AG09319 (cell line): ENCODE measurements at regions not wholly inside any gene's neighbourhood (a gene's known extent, or its start where the extent isn't known, plus 50 kb on each side); places are given as distances from the start of the nearest gene placed in this dataset.

ENCODE experiments used
- DNase-seq: peaks from one replicate; pipeline ENCODE4 v3.0.0-alpha.2; 2010; ENCODE audit warnings: low read depth; ENCODE audit errors: extremely low read depth
- TF ChIP-seq, protein P1 (sequence below): IDR thresholded peaks from 2 replicates; pipeline ENCODE4 v1.5.1; 2011; ENCODE audit warnings: low read depth, mild to moderate bottlenecking, inconsistent platforms, low read length, moderate library complexity

DNA sequence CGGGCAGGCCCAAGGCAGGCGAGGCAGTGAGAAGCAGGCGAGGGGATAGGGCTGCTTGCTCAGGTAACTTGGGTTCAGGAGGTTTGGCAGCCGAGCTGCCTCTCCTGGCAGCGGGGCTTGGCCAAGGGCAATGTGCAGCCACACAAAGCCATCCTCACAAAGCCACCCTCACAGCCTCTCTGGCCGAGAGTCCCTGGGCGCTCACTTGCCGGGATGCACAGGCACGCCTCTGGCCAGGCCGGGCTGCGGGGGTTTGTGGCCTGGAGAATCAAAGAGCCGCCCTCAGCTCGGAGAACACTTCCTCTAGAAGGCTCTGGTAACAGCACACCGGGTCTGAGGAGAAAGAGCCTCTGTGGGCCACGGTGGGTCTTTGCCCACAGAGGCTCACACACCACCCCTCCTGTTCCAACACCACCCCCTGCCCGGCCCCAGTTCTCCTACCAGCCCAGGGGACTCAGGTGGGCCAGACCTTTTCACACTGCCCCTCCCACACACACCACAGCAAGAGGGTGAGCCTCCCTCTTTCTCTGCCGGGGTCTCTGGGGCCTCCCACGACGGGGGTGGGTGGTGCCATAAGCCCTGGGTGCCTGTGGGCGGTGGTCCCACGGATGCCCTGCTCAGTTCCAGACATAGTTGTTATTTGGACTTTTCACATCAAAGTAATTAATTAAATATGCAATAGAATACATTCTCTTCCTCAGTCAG, 186.9 kb downstream of the ZFP36L2 start:
- TF ChIP-seq, protein P1, sequence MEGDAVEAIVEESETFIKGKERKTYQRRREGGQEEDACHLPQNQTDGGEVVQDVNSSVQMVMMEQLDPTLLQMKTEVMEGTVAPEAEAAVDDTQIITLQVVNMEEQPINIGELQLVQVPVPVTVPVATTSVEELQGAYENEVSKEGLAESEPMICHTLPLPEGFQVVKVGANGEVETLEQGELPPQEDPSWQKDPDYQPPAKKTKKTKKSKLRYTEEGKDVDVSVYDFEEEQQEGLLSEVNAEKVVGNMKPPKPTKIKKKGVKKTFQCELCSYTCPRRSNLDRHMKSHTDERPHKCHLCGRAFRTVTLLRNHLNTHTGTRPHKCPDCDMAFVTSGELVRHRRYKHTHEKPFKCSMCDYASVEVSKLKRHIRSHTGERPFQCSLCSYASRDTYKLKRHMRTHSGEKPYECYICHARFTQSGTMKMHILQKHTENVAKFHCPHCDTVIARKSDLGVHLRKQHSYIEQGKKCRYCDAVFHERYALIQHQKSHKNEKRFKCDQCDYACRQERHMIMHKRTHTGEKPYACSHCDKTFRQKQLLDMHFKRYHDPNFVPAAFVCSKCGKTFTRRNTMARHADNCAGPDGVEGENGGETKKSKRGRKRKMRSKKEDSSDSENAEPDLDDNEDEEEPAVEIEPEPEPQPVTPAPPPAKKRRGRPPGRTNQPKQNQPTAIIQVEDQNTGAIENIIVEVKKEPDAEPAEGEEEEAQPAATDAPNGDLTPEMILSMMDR = no peak
- no peak for DNase-seq

DNA sequence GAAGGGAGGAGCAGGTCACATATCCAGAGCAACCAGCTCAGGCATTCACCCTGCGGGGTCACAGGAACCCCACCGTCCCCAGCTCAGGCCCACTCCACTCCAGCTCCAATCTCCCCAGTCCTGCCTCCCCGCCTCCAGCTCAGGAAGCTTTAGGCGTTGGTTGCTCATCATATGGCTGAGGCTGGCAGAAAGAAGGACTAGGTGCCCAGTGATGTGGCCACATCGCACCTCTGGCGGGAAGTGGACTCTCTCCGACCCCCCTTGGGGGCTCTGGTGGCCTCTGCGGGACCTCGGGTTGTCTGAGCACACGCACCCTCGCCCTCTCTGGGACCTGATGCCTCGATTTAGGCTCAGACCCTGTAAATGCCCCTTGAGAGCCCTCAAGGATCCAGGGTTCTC, 187.7 kb downstream of the ZFP36L2 start:
- DNase-seq = no peak
- TF ChIP-seq, protein P1 = no peak

DNA sequence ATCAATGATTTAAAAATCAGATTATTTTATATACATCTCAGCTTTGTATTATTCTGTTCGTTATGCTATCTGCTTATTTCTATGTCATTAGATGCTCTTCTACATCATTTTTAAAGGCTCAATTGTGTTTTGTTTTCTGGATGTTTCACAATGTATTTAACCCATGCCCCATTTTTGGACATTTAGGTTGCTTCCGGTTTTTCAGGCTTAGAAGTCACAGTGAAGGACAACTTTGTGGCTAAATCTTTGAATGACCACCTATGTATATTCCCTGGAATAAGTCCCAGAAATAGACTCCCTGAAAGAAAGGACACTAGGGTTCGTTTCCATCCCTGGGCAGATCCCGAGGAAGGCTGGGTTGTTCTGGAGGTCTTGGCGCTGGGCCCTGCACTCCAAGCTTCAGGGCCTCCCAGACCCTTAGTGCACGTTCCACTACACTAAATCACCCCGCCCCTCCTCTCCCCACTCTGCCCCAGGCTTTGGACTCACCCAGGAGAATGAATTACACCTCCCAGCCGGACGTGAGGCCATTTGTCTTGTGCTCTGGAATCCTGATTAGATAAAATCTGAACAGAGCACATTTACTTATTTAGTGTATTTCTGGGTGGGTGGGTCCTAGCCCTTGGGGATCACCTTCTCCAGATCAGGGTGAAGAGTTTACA, 188.2 kb downstream of the ZFP36L2 start:
- TF ChIP-seq, protein P1 = no peak
- no peak for DNase-seq

DNA sequence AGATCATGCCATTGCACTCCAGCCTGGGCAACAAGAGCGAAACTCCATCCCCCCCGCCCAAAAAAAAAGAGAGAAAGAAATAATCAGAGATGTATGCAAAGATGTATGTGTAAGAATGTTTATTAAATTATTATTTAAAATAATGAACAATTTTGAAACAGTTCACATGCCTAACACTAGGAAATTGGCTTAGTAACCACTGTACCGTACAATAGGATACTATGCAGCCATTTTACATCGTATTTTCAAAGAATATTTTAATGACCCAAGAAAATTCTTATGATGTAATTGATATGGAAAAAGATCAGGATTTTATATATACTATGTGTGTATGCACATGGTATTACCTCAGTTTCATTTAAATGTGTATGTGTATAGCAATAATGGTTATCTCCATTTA, 190.5 kb downstream of the ZFP36L2 start:
- TF ChIP-seq, protein P1 = no peak
- DNase-seq = no peak

DNA sequence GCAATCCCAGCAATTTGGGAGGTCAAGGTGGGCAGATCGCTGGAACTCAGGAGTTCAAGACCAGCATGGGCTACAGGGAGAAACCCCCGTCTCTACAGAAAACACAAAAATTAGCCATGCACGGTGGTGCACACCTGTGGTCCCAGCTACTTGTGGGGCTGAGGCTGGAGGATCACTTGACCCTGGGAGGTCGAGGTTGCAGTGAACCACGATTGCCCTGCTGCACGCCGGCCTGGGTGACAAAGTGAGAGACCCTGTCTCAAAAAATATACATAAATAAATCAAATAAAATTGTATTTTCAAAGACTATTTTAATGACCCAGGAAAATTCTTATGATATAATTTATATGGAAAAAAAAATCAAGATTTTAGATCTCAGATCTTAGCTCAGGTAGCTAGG, 191.5 kb downstream of the ZFP36L2 start:
- TF ChIP-seq, protein P1 = no peak
- DNase-seq = no peak

DNA sequence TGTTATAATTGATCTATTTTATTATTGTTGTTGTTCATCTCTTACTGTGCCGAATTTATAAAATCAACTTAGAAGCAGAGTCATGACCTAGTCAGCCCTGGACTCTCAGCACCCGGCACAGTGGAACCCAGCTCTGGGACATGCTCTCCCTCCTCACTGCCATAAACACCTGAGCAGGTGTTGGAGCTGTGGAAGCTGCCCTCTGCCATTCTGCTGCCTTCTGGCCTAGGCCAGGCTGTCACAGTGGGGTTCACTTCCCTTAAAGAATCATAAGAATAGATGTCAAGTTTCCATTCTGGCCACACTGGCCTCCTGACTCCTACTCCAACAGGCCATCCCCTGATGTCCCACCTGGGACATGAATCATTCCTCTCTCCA, 192.2 kb downstream of the ZFP36L2 start:
- TF ChIP-seq, protein P1 = no peak
- DNase-seq = no peak

DNA sequence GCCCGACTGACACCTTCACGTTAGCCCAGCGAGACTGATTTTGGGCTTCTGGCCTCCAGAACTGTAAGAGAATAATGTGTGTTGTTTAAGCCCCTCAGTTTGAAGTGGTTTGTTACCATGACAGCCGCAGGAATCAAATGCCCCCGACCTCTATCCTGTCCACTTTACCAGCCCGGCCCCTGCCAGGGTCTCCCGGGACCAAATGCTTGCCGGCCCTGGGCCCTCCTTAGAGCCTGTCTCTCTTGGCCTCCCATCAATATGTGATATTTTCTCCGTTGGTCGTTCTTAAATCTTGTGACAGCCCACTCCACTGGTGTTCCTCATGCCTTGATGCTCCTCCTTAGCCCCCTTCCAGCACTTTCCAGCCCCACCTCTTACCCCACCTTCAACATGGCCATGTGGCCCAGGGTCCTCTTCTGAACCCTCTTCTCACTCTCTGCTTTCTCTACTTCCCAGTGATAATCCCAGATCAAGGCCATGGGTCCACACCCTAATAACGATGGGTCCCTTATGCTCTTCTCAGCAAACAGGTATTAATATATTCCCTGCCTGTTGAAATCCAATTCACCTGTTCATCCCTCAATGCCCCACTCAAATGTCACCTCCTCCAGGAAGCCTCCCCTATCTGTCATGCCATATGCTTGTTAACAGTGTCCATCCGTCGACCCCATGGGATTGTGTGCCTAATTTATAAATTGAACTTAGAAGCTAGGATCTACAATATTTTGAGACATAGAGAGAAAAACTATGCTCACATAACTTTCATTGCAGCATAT, 192.8 kb downstream of the ZFP36L2 start:
- no peak for DNase-seq
- TF ChIP-seq, protein P1 = no peak
